ENCODE measurements at regions not wholly inside any gene's neighbourhood (a gene's known extent, or its start where the extent isn't known, plus 50 kb on each side); places are given as distances from the start of the nearest gene placed in this dataset.

- ChIA-PET RAD21 (ENCODE audit: unreplicated experiment) (no interaction called here), CTCF (no interaction called here), SMC1A (ENCODE audit: uncharacterized antibody, unreplicated experiment) (no interaction called here), POLR2A (no interaction called here)
- no peaks in the 10 kb centered on the region for H4K20me1 ChIP-seq (ENCODE audit: control insufficient read depth, insufficient read depth)
- H3K4me2 ChIP-seq (ENCODE audit: control insufficient read depth, insufficient read depth), result no peak overlapping the region
- WGBS (ENCODE audit: insufficient coverage, insufficient replicate concordance, low lambda C conversion rate, missing lambda C conversion rate), result 0% methylated on average over 3 of the region's 3 CpGs
- H3K4me1 ChIP-seq (ENCODE audit: control insufficient read depth, insufficient read depth, low read length), result no peaks in the 10 kb centered on the region
- intact Hi-C loops (cut with micrococcal nuclease; ENCODE audit: unreplicated experiment) (no loop called here), in situ Hi-C loops (cut with MboI) (no loop called here)
- H3K36me3 ChIP-seq (ENCODE audit: control insufficient read depth in 2 of 2, insufficient read depth in 2 of 2, low read length in 1 of 2), result no peaks in the 10 kb centered on the region
- no peak overlapping the region for H3K27ac ChIP-seq (ENCODE audit: control insufficient read depth, insufficient read depth)
- BruUV-seq (replicated peaks), result no TSS peak
- FAIRE-seq, result no peak
- ATAC-seq, result no peak
- no peak for TF ChIP-seq MTA3 (IDR thresholded peaks at IDR 0.05; ENCODE audit: borderline replicate concordance, low read length)
- no peak for TF ChIP-seq PAX5 (IDR thresholded peaks at IDR 0.05; ENCODE audit: borderline replicate concordance, low read depth, low read length)
- H3K9ac ChIP-seq (ENCODE audit: control insufficient read depth, insufficient read depth, low read length), result no peak overlapping the region
- H3K9me3 ChIP-seq (replicated peaks; ENCODE audit: control insufficient read depth, insufficient read depth, low read length), result no peaks in the 10 kb centered on the region
- H3K79me2 ChIP-seq (ENCODE audit: control insufficient read depth, insufficient read depth, low read length), result no peaks in the 10 kb centered on the region
- no peaks in the 10 kb centered on the region for H3K27me3 ChIP-seq (replicated peaks in 1 of 2; ENCODE audit: control insufficient read depth in 2 of 2, insufficient read depth in 2 of 2, low read length in 1 of 2)
- H3K4me3 ChIP-seq, result no peak overlapping the region
- no peak overlapping the region for H2AFZ ChIP-seq (ENCODE audit: control insufficient read depth, low read depth, low read length)
- DNase-seq (ENCODE audit: low read depth, low spot score), result no peak
These were observed 157.1 kb downstream of the ELAVL4 start for GRCh38 chr1:50265790-50266314.

DNA sequence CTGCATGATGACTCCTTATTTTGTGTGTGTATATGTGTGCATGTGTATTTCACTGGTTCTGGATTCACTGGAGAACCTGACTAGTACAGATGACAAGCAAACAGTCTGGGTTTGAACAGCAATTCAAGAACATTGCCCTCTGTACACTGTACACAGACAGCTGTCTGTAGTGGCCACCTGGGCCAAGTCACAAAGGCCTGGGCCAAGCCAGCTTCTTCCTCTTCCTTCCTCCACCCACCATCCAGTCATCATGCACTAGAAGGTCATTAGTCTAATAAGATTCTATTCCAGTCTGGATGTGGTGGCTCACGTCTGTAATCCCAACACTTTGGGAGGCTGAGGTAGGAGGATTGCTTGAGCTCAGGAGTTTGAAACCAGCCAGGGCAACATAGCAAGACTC lies 155.9 kb downstream of the ELAVL4 start:
- no peaks in the 10 kb centered on the region for H4K20me1 ChIP-seq (ENCODE audit: control insufficient read depth, insufficient read depth)
- H3K4me2 ChIP-seq (ENCODE audit: control insufficient read depth, insufficient read depth), result no peak overlapping the region
- ChIA-PET CTCF (no interaction called here), SMC1A (ENCODE audit: uncharacterized antibody, unreplicated experiment) (no interaction called here), POLR2A (no interaction called here), RAD21 (ENCODE audit: unreplicated experiment) (no interaction called here)
- BruUV-seq (replicated peaks), result no TSS peak
- intact Hi-C loops (cut with micrococcal nuclease; ENCODE audit: unreplicated experiment), result no loop called here
- no peak for DNase-seq (ENCODE audit: low read depth, low spot score)
- FAIRE-seq, result no peak
- 0% methylated on average over 1 of the region's 1 CpG for WGBS (ENCODE audit: insufficient coverage, insufficient replicate concordance, low lambda C conversion rate, missing lambda C conversion rate)
- no peak for ATAC-seq
- H3K4me1 ChIP-seq (ENCODE audit: control insufficient read depth, insufficient read depth, low read length), result no peaks in the 10 kb centered on the region
- TF ChIP-seq HDGF (IDR thresholded peaks at IDR 0.05) (no peak), SP1 (IDR thresholded peaks at IDR 0.05; ENCODE audit: low read depth, low read length) (no peak), CBX5 (IDR thresholded peaks at IDR 0.05; ENCODE audit: low read depth) (no peak), ESRRA (IDR thresholded peaks at IDR 0.05; ENCODE audit: low read length) (no peak), GATAD2B (conservative IDR thresholded peaks at IDR 0.05; ENCODE audit: low read depth) (no peak)
- H3K4me3 ChIP-seq, result no peak overlapping the region
- in situ Hi-C loops (cut with MboI), result no loop called here
- no peaks in the 10 kb centered on the region for H3K36me3 ChIP-seq (ENCODE audit: control insufficient read depth in 2 of 2, insufficient read depth in 2 of 2, low read length in 1 of 2)
- H3K27me3 ChIP-seq (replicated peaks in 1 of 2; ENCODE audit: control insufficient read depth in 2 of 2, insufficient read depth in 2 of 2, low read length in 1 of 2), result no peaks in the 10 kb centered on the region
- H3K9me3 ChIP-seq (replicated peaks; ENCODE audit: control insufficient read depth, insufficient read depth, low read length), result no peaks in the 10 kb centered on the region
- no peaks in the 10 kb centered on the region for H3K79me2 ChIP-seq (ENCODE audit: control insufficient read depth, insufficient read depth, low read length)
- no peak overlapping the region for H2AFZ ChIP-seq (ENCODE audit: control insufficient read depth, low read depth, low read length)
- H3K27ac ChIP-seq (ENCODE audit: control insufficient read depth, insufficient read depth), result no peak overlapping the region
- H3K9ac ChIP-seq (ENCODE audit: control insufficient read depth, insufficient read depth, low read length), result no peak overlapping the region

All from GM12878 (cell line).